Glomerular endothelial cell (primary cell): ENCODE measurements at regions not wholly inside any gene's neighbourhood (a gene's known extent, or its start where the extent isn't known, plus 50 kb on each side); places are given as distances from the start of the nearest gene placed in this dataset.
A peak's percentile ranks its signal among the peaks of the same experiment; 100 is the strongest.
"Not testable (repeated sequence)": the region's sequence is repeated elsewhere in the genome, so short reads cannot be mapped to it uniquely, and the experiment has no call there.

Experiments
- DNase-seq: peaks from one replicate; pipeline ENCODE4 v3.0.0-alpha.2; 2011; ENCODE audit warnings: low read depth, low spot score; ENCODE audit errors: extremely low read depth

- DNase-seq, result no peak
Observed at GRCh38 chr2:55811048-55811447, 112.5 kb downstream of the EFEMP1 start.

- no peak for DNase-seq
Observed at GRCh38 chr2:55810622-55811020, 113.0 kb downstream of the EFEMP1 start.

- DNase-seq, result no peak
Observed at GRCh38 chr2:55809875-55810621, 113.5 kb downstream of the EFEMP1 start.

- DNase-seq, result no peak
Observed at GRCh38 chr2:55807900-55808299, 114.3 kb upstream of the PNPT1 start.

GRCh38 chr2:55805686-55806085 is 112.0 kb upstream of the PNPT1 start:
- no peak for DNase-seq

- no peak for DNase-seq
Observed at GRCh38 chr2:55804535-55804934, 110.9 kb upstream of the PNPT1 start.

- DNase-seq, result no peak
Observed at GRCh38 chr2:55802067-55802466, 108.4 kb upstream of the PNPT1 start.

- DNase-seq, result no peak
Observed at GRCh38 chr2:55801436-55801835, 107.8 kb upstream of the PNPT1 start.

- not testable (repeated sequence) for DNase-seq
Observed at GRCh38 chr2:55799624-55800023, 106.0 kb upstream of the PNPT1 start.

- DNase-seq, result no peak
Observed at GRCh38 chr2:55796121-55796520, 102.5 kb upstream of the PNPT1 start.

GRCh38 chr2:55793602-55794001 is 100.0 kb upstream of the PNPT1 start:
- DNase-seq, result not testable (repeated sequence)

- no peak for DNase-seq
Observed at GRCh38 chr2:55786280-55786679, 92.6 kb upstream of the PNPT1 start.

- not testable (repeated sequence) for DNase-seq
Observed at GRCh38 chr2:55783751-55784150, 90.1 kb upstream of the PNPT1 start.

GRCh38 chr2:55782528-55783173 is 89.0 kb upstream of the PNPT1 start:
- DNase-seq, result no peak

- DNase-seq, result no peak
Observed at GRCh38 chr2:55781542-55781941, 87.9 kb upstream of the PNPT1 start.

GRCh38 chr2:55780697-55781096 is 87.1 kb upstream of the PNPT1 start:
- no peak for DNase-seq

- DNase-seq, result peak; percentile 71
Observed at GRCh38 chr2:55779459-55780421, 86.1 kb upstream of the PNPT1 start.

- DNase-seq, result no peak
Observed at GRCh38 chr2:55776966-55777365, 83.3 kb upstream of the PNPT1 start.

GRCh38 chr2:55776479-55776878 is 82.8 kb upstream of the PNPT1 start:
- no peak for DNase-seq

GRCh38 chr2:55775828-55776227 is 82.2 kb upstream of the PNPT1 start:
- no peak for DNase-seq

GRCh38 chr2:55773651-55774050 is 80.0 kb upstream of the PNPT1 start:
- not testable (repeated sequence) for DNase-seq
